K562 (cell line): ENCODE measurements at regions not wholly inside any gene's neighbourhood (a gene's known extent, or its start where the extent isn't known, plus 50 kb on each side); places are given as distances from the start of the nearest gene placed in this dataset.

ENCODE experiments used
- DPF2 ChIP-seq: fragments of 450-650 bp; IDR thresholded peaks from 2 replicates; pipeline ENCODE4 v1.6.1; 2016
- HEY1 ChIP-seq: fragments of 250-450 bp; sonication (Bioruptor Pico); IDR thresholded peaks from 2 replicates; pipeline ENCODE4 v1.5.0; 2020; ENCODE audit warnings: mild to moderate bottlenecking, moderate library complexity, borderline replicate concordance
- NFYB ChIP-seq: IDR thresholded peaks from 2 replicates; pipeline ENCODE4 v1.6.1; 2011; ENCODE audit warnings: mild to moderate bottlenecking, moderate library complexity; ENCODE audit not compliant: insufficient read length; ENCODE audit errors: extremely low read depth
- POLR2A ChIP-seq: fragments of 450-650 bp; conservative IDR thresholded peaks from 2 replicates; pipeline ENCODE4 v1.6.1; 2016
- ZNF644 ChIP-seq: fragments of 200-800 bp; sonication (Bioruptor generic); IDR thresholded peaks from 2 replicates; pipeline ENCODE4 v1.6.1; 2016; ENCODE audit warnings: low read depth, missing genetic modification characterization, missing compliant biosample characterization

DNA sequence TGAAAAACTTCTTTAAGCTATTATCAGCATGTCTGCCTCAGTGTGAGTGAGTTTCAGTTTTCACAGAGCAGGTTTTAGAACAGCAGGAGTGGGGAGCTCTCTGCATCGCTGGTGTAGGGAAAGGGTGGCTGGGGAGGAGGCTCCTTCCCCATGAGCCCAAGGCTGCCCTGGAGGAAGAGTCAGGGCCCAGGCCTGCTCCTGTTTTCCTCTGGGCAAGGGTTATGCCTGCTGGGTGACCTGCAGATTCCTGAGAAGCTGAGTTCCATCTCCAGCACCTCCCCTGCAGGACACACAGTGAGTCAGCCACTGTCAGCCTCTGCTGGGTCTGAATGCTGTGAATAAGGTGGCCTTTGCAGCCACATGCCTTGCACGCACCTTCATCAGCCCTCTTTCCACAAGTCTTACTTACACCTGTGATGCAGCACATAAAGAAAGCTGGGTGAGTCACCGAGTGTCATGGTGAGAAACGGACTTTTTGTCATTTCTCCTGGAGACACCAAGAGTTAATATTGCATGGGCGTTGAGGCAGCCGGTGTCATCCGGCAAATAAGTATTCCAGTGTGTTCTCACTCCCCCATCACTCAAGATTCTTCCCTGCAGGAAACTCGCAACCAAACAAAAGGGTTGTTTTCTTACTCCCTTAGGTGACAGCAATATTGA lies 186.4 kb upstream of the KL start:
- no peak for TF ChIP-seq NFYB
- TF ChIP-seq ZNF644 (tag) = no peak
- no peak for TF ChIP-seq POLR2A
- TF ChIP-seq DPF2 = no peak
- TF ChIP-seq HEY1 (CRISPR knock-in tag) = no peak
